ENCODE measurements at regions not wholly inside any gene's neighbourhood (a gene's known extent, or its start where the extent isn't known, plus 50 kb on each side); places are given as distances from the start of the nearest gene placed in this dataset.
"Not testable (repeated sequence)": the region's sequence is repeated elsewhere in the genome, so short reads cannot be mapped to it uniquely, and the experiment has no call there.

GRCh38 chr7:34222316-34222715 lies 317.0 kb downstream of the BMPER start:
- DNase-seq (ENCODE audit: low read depth): no peak
- no peak overlapping the region for H3K4me3 ChIP-seq (ENCODE audit: low read depth, low read length)
- TF ChIP-seq CTCF (conservative IDR thresholded peaks at IDR 0.05; ENCODE audit: low read depth, low read length): no peak

- no peak overlapping the region for H3K4me3 ChIP-seq (ENCODE audit: low read depth, low read length)
- no peak for TF ChIP-seq CTCF (conservative IDR thresholded peaks at IDR 0.05; ENCODE audit: low read depth, low read length)
- DNase-seq (ENCODE audit: low read depth): no peak
Measured at GRCh38 chr7:34222722-34223121, 317.4 kb downstream of the BMPER start.

GRCh38 chr7:34224281-34224680 lies 318.9 kb downstream of the BMPER start:
- no peak for TF ChIP-seq CTCF (conservative IDR thresholded peaks at IDR 0.05; ENCODE audit: low read depth, low read length)
- no peak overlapping the region for H3K4me3 ChIP-seq (ENCODE audit: low read depth, low read length)
- DNase-seq (ENCODE audit: low read depth): no peak

- H3K4me3 ChIP-seq (ENCODE audit: low read depth, low read length): no peak overlapping the region
- no peak for TF ChIP-seq CTCF (conservative IDR thresholded peaks at IDR 0.05; ENCODE audit: low read depth, low read length)
- DNase-seq (ENCODE audit: low read depth): no peak
Measured at GRCh38 chr7:34225193-34225592, 319.9 kb downstream of the BMPER start.

GRCh38 chr7:34227525-34227924 lies 322.2 kb downstream of the BMPER start:
- H3K4me3 ChIP-seq (ENCODE audit: low read depth, low read length): no peak overlapping the region
- DNase-seq (ENCODE audit: low read depth): no peak
- TF ChIP-seq CTCF (conservative IDR thresholded peaks at IDR 0.05; ENCODE audit: low read depth, low read length): no peak

GRCh38 chr7:34235101-34235500 lies 329.8 kb downstream of the BMPER start:
- DNase-seq (ENCODE audit: low read depth): not testable (repeated sequence)

GRCh38 chr7:34236057-34236456 lies 330.7 kb downstream of the BMPER start:
- no peak for DNase-seq (ENCODE audit: low read depth)
- H3K4me3 ChIP-seq (ENCODE audit: low read depth, low read length): no peak overlapping the region
- no peak for TF ChIP-seq CTCF (conservative IDR thresholded peaks at IDR 0.05; ENCODE audit: low read depth, low read length)

More at GRCh38 chr7:34235101-34235500, 329.8 kb downstream of the BMPER start:
- not testable (repeated sequence) for H3K4me3 ChIP-seq (ENCODE audit: low read depth, low read length)

Measured in choroid plexus epithelial cell (primary cell).